ENCODE measurements at regions not wholly inside any gene's neighbourhood (a gene's known extent, or its start where the extent isn't known, plus 50 kb on each side); places are given as distances from the start of the nearest gene placed in this dataset.

DNA sequence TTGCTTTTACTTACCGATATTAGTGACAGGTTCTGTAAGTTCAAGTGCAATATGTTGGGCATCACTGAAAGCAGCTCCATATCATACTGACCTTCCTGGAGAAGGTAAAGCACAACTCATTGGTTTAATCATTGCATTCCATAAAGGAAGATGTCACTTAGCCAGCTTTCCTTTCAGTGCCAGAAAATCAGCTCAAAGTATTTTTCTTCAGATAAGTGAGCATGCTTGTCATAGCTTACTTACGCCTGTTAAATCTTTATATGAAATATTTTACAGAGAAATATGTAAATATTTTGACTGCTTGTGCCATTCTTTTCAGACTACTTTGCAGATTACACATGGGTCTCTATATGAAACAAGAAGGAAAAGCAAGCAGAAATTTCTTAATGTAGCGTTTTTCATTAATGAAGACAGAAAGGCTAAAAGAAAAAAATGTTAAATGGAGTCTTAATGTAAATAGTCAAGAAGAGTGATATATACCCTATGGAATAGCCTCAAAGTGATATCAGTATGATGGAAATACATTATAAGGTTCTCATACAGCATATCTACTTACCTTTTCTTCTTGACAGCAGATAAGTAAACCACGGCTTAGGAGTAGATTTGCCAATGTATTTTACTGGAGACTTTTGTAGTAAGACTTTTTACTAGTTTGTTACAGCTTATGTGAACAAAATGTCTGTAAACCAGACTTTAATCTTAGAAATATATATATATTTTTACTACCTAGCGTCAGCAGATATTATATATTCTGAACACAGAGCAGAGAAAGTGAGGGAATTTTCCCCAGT is 649.7 kb downstream of the METTL15 start:
- no peak for DNase-seq (ENCODE audit: extremely low read depth, low read depth)

DNA sequence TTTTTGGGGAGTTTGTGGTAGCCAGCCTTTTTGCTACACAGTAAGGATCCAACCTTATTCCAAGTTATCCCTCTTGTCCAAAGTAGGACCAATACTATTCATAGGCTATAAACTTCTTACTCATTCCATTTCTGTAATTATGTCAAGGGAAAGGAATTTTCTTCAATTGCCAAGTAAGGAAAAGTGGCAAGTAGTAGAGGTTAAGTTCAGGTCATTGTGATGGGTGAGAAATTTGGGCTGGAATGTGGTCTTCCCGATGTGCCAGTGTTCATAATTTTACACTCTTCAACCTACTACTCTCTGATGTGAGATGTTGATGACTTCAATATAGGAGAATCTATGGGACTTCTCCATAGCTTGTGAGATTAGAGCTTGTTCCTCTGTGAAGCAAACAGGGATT is 648.8 kb downstream of the METTL15 start:
- no peak overlapping the region for H3K4me3 ChIP-seq (replicated peaks; ENCODE audit: low read depth, low read length)
- DNase-seq (ENCODE audit: extremely low read depth, low read depth) = no peak

More for the DNA sequence above, 649.7 kb downstream of the METTL15 start:
- TF ChIP-seq, protein P1, sequence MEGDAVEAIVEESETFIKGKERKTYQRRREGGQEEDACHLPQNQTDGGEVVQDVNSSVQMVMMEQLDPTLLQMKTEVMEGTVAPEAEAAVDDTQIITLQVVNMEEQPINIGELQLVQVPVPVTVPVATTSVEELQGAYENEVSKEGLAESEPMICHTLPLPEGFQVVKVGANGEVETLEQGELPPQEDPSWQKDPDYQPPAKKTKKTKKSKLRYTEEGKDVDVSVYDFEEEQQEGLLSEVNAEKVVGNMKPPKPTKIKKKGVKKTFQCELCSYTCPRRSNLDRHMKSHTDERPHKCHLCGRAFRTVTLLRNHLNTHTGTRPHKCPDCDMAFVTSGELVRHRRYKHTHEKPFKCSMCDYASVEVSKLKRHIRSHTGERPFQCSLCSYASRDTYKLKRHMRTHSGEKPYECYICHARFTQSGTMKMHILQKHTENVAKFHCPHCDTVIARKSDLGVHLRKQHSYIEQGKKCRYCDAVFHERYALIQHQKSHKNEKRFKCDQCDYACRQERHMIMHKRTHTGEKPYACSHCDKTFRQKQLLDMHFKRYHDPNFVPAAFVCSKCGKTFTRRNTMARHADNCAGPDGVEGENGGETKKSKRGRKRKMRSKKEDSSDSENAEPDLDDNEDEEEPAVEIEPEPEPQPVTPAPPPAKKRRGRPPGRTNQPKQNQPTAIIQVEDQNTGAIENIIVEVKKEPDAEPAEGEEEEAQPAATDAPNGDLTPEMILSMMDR (IDR thresholded peaks at IDR 0.05; ENCODE audit: low read depth, low read length, missing control alignments) = no peak
- no peak overlapping the region for H3K4me3 ChIP-seq (replicated peaks; ENCODE audit: low read depth, low read length)

DNA sequence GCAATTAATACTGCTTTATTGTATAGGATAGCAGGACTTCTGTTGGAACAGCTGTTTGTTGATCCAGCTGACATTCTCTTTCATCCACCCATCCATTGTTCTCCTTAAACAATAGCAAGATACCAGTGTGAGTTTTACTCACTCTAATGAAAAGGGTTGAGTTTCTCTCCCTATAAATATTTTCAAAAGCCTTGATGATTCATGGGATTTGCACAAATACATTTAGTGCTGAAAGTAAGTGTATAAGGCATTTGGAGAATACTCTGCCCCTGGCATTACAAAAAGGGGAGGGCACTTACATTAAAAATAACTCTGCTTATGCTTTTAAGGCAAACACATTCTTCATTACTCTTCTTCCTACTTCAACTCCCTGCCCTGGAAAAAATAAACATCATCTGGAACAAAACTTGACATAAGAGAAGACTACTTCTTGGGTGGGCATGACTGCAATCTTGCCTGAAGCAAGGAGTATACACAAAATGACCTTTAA is 634.9 kb downstream of the METTL15 start:
- DNase-seq (ENCODE audit: extremely low read depth, low read depth) = no peak
- TF ChIP-seq, protein P1 (IDR thresholded peaks at IDR 0.05; ENCODE audit: low read depth, low read length, missing control alignments) = no peak
- H3K4me3 ChIP-seq (replicated peaks; ENCODE audit: low read depth, low read length) = no peak overlapping the region

More for the DNA sequence above, 648.8 kb downstream of the METTL15 start:
- TF ChIP-seq, protein P1 (IDR thresholded peaks at IDR 0.05; ENCODE audit: low read depth, low read length, missing control alignments) = no peak

DNA sequence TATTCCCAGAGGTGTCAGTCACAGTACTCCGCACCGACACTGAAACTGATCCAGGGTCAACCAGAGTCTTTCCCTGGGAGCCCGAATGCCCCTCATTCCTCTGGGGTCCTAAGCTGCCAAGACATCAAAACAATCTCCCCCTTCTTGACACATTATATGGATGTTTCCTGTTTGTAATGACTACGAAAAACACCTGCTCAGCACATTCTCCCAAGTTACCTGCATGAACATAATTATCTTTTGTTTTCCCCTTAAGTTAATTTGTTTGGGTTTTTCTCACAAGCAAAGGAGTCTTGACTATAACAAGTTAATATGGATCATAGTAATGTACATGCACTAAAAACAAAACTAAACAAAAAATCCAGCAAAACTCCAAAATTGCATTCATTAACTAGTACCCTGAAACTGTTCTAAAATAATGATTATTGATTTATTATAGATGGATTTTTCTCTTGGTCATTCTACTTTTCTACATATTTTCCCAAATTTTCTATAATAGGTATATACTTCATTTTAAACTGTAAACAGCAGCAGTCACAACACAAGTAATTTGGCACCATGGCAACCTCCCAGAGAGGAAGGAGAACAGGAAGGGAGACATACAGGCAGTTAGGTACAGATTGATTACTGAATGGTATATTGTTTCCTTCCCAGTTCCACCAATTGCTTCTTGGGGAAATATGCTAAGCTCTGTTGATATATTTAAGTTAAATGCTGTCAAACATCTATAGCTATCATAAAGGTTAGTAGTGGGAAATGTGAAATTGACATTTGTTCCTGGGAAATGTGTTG is 631.5 kb downstream of the METTL15 start:
- no peak overlapping the region for H3K4me3 ChIP-seq (replicated peaks; ENCODE audit: low read depth, low read length)
- TF ChIP-seq, protein P1 (IDR thresholded peaks at IDR 0.05; ENCODE audit: low read depth, low read length, missing control alignments) = no peak
- DNase-seq (ENCODE audit: extremely low read depth, low read depth) = no peak

DNA sequence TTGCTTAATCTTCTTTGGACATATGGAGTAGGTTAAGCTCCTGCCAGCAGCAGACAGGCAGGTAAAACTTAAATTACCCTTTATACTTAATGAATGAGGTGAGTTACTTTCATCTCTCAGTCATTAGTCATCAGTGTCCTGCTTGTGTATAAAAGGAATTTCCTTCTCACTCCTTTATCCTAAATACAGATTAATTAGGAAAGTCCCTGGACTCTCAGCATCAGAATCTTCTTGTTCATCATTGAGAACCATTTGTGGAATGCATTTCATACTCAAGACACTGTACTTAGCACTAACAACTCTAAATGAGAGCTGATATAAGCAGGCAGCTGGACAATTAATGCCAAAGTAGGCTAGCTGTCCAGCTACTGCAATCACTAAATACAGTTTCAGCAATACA is 630.4 kb downstream of the METTL15 start:
- H3K4me3 ChIP-seq (replicated peaks; ENCODE audit: low read depth, low read length) = no peak overlapping the region
- TF ChIP-seq, protein P1 (IDR thresholded peaks at IDR 0.05; ENCODE audit: low read depth, low read length, missing control alignments) = no peak
- DNase-seq (ENCODE audit: extremely low read depth, low read depth) = no peak

DNA sequence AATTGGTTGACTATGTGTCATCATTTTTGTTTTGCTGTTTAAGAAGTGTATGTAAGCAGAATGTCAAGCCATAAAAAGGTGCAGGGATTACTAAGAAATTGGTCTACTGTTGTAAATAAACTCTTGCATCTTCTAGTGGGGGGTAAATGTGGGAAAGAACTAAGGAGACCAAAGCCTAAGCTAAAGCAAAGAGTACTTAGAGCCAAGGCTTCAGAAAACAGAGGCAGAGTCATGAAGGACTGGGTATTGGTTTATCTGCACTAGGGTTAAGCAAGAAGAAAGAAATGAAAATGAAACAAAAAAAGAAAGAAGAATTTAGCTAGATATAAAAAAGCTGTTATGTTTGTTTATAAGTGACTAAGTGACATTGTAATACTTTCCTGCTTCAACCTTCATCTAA is 628.1 kb downstream of the METTL15 start:
- TF ChIP-seq, protein P1 (IDR thresholded peaks at IDR 0.05; ENCODE audit: low read depth, low read length, missing control alignments) = no peak
- no peak overlapping the region for H3K4me3 ChIP-seq (replicated peaks; ENCODE audit: low read depth, low read length)
- no peak for DNase-seq (ENCODE audit: extremely low read depth, low read depth)
